ENCODE measurements at regions not wholly inside any gene's neighbourhood (a gene's known extent, or its start where the extent isn't known, plus 50 kb on each side); places are given as distances from the start of the nearest gene placed in this dataset.

GRCh38 chr4:137961051-137961438, 281.1 kb downstream of the SLC7A11 start:
- no peak for TF ChIP-seq CTCF (IDR thresholded peaks at IDR 0.05; ENCODE audit: control extremely low read depth, extremely low read depth, low read depth, missing control alignments)
- no peak for DNase-seq (ENCODE audit: extremely low spot score)
- CTCF ChIA-PET = interaction anchor here (1.0 kb wide), 1 partner anchor 14 kb away, joined by 3 read pairs; no protein-coding TSS in a partner anchor
- POLR2A ChIA-PET = no interaction called here

DNA sequence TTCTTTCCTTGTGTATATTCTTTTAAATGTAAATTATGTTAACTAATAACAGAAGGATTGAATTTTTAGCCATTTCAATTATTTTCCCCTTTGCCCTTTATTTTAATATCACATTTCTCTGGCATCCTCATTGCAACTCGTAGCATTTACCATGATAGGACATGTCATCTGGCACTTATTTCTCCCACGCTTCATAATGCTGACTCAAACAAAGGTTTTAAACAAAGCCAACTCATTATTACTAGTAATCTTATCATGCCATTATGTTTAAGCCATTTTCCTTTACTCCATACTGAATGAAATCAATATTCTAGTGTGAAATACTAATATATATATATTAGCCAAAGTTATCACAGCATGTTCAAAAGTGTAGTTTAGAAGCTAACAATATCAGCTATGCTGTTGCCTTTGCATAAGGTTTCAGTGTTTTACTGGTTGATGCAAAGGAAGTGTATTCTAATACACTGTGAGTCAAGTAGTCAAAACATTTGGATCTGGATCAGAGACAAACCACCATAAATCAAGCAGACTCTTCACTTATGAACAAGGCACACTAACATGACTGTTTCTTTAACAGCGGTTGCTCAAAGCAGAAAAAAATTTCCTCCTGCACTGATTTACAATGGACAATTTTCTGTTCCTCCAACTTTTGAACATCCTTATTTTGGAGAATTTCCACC, 281.6 kb downstream of the SLC7A11 start:
- DNase-seq (ENCODE audit: extremely low spot score) = no peak
- ChIA-PET CTCF (interaction anchor here (1.0 to 1.8 kb wide), 2 partner anchors 9 to 14 kb away, joined by 3 to 4 read pairs; no protein-coding TSS in a partner anchor), POLR2A (no interaction called here)
- no peak for TF ChIP-seq CTCF (IDR thresholded peaks at IDR 0.05; ENCODE audit: control extremely low read depth, extremely low read depth, low read depth, missing control alignments)

- no peak for TF ChIP-seq CTCF (IDR thresholded peaks at IDR 0.05; ENCODE audit: control extremely low read depth, extremely low read depth, low read depth, missing control alignments)
- no peak for DNase-seq (ENCODE audit: extremely low spot score)
- CTCF ChIA-PET = no interaction called here
- POLR2A ChIA-PET = no interaction called here
Measured at GRCh38 chr4:137957806-137958205, 284.3 kb downstream of the SLC7A11 start.

DNA sequence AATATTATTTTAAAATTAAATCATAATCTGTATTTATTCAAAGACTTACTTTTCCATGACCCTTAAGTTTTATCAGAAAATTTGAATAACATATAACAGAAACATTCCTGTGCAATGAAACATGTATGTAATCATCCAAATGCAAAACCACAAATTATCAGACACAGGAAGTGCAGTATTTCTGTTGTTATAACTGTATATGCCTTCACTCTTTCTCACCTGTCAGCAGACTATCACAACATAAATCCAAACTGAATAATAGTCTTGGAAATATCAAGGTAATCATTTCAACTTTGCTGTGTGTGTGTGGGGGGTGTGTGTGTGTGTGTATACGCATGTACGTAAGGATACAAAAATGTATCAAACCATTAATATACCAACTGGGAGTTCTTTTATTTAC, 285.9 kb downstream of the SLC7A11 start:
- no peak for DNase-seq (ENCODE audit: extremely low spot score)
- CTCF ChIA-PET = interaction anchor here (1.9 kb wide), 1 partner anchor 8 kb away, joined by 5 read pairs; no protein-coding TSS in a partner anchor
- POLR2A ChIA-PET = no interaction called here
- no peak for TF ChIP-seq CTCF (IDR thresholded peaks at IDR 0.05; ENCODE audit: control extremely low read depth, extremely low read depth, low read depth, missing control alignments)

DNA sequence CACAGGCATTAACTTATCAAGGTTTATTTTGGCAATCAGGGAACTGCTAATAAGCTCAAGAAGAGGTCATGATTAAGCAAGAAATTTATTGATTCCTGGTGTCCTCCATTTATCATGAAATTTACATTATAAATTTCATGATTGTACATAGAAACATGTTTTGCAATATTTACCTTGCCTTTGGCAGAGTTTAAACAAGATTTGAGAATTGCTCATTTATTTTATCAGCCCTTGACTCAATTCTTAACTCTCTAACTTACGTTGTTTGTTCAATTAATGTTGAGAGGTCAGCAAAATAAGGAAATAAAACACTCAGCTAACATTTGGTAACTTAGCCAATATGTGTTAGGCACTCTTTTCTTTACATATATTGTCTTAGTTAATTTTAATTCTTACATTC, 286.6 kb downstream of the SLC7A11 start:
- no peak for DNase-seq (ENCODE audit: extremely low spot score)
- TF ChIP-seq CTCF (IDR thresholded peaks at IDR 0.05; ENCODE audit: control extremely low read depth, extremely low read depth, low read depth, missing control alignments) = no peak
- CTCF ChIA-PET = interaction anchor here (1.0 to 1.9 kb wide), 2 partner anchors 9 to 30 kb away, joined by 4 to 5 read pairs; no protein-coding TSS in a partner anchor
- POLR2A ChIA-PET = no interaction called here

GRCh38 chr4:137952116-137952515, 290.0 kb downstream of the SLC7A11 start:
- no peak for DNase-seq (ENCODE audit: extremely low spot score)
- POLR2A ChIA-PET = no interaction called here
- CTCF ChIA-PET = interaction anchor here (1.6 kb wide), 1 partner anchor 8 kb away, joined by 4 read pairs; no protein-coding TSS in a partner anchor
- no peak for TF ChIP-seq CTCF (IDR thresholded peaks at IDR 0.05; ENCODE audit: control extremely low read depth, extremely low read depth, low read depth, missing control alignments)
